Fibroblast of the aortic adventitia (primary cell): ENCODE measurements at regions not wholly inside any gene's neighbourhood (a gene's known extent, or its start where the extent isn't known, plus 50 kb on each side); places are given as distances from the start of the nearest gene placed in this dataset.

Source experiments
- DNase-seq: peaks from one replicate; pipeline ENCODE4 v3.0.0-alpha.2; 2010; ENCODE audit warnings: low read depth
- H3K4me3 ChIP-seq: 2 replicates; pipeline ENCODE4 v1.5.1; 2011; ENCODE audit warnings: low read depth, mild to moderate bottlenecking, control low read depth, low read length, moderate library complexity
- TF ChIP-seq, protein P1 (sequence below): IDR thresholded peaks from 2 replicates; pipeline ENCODE4 v1.5.1; 2011; ENCODE audit warnings: mild to moderate bottlenecking, low read length, control low read depth, inconsistent platforms; ENCODE audit not compliant: insufficient read depth

DNA sequence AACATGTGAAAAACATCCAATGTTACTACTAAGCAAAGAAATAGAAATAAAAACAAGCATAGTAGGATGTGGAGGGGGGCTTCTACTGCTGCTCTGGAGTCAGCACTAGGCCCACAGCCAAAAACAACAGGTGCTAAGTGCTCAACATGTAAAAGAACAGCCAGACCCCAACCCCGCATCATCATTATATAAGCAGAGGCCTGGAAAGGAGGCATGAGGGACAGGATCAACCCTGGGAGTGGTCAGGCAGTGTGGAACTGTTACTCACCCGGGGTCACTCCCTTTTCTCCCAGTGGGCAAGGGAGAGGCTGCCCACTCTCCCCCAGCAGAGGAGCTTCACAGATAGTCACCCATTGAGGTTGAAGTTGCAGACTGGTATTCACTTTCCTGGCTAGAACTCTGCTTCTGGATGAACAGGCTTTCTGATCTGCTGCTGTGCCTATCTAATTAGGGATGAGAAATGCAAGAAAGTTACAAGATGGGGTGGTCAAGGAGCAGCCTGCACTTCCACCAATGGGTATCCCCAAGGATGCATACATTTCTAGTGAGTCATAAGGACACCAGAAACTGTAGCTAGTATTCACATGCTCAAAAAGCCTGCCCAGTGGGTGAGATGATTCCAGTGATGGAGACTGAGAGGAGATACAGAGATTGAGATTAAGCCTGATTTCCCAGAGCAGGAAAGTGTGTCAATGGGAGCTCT is 480.1 kb upstream of the TCF4 start:
- TF ChIP-seq, protein P1, sequence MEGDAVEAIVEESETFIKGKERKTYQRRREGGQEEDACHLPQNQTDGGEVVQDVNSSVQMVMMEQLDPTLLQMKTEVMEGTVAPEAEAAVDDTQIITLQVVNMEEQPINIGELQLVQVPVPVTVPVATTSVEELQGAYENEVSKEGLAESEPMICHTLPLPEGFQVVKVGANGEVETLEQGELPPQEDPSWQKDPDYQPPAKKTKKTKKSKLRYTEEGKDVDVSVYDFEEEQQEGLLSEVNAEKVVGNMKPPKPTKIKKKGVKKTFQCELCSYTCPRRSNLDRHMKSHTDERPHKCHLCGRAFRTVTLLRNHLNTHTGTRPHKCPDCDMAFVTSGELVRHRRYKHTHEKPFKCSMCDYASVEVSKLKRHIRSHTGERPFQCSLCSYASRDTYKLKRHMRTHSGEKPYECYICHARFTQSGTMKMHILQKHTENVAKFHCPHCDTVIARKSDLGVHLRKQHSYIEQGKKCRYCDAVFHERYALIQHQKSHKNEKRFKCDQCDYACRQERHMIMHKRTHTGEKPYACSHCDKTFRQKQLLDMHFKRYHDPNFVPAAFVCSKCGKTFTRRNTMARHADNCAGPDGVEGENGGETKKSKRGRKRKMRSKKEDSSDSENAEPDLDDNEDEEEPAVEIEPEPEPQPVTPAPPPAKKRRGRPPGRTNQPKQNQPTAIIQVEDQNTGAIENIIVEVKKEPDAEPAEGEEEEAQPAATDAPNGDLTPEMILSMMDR: no peak
- peak; percentile 60 for DNase-seq
- no peak overlapping the region for H3K4me3 ChIP-seq

DNA sequence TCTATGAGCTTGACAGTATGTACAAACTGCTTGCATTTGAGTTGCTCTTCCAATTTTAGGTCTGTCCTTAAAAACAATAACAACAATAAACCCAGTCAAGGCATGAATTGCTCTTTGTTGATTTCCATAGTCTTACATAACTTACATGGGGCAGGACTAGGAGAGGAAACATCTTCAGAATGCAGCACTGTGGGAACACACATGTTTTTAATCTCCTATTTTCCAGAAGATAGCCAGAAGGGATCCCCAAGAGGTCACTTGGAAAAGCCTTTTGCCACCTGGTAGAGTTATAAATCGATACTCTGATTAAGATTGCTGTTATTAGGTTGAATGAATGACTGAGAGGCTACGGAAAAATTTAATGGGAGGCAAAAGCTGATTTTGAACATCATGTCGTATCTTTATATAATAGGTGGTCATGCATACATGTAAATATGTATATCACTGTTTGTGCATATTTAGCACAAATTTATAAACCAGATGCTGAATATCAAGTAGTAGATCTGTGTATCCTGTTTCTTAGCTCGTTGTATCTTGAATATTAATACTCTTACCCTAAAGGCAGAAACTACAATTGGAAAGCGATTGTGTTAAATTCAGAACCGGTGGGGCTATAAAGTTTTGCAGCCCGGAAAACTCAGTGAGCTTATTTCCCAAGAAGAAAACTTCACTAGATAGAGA is 479.4 kb upstream of the TCF4 start:
- TF ChIP-seq, protein P1: no peak
- H3K4me3 ChIP-seq: no peak overlapping the region
- no peak for DNase-seq

DNA sequence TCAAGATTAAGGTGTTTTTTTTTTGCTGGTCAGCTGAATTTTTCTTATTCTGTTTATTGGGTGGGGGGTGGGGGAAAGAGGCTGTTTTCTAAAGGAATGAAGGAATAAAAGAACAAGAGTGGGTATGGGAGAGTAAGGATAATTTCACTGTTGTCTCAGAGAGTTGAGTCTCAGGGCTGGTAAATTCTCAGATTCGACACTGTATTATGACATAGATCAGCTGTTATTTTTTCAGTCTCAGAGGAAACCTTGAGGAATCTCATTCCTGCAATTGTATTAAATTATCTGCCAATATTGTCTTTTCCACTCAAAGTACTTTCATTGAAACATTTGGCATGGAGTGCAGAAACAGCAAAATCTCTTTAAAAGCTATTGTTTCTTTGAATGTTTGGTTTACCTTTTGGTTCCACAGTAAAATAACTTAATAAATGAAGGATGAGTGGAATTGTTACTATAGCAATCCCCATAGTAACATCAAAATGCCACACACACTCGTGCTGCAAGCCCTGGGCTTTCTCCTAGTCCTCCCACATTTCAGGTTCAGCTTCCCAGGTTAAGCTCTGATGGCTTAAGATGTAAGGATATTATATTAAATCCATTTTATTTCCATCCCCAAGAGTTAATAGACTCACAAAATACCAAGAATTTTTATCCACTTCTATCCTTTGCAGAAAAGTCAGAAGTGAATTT is 478.7 kb upstream of the TCF4 start:
- no peak overlapping the region for H3K4me3 ChIP-seq
- DNase-seq: no peak
- TF ChIP-seq, protein P1: no peak

DNA sequence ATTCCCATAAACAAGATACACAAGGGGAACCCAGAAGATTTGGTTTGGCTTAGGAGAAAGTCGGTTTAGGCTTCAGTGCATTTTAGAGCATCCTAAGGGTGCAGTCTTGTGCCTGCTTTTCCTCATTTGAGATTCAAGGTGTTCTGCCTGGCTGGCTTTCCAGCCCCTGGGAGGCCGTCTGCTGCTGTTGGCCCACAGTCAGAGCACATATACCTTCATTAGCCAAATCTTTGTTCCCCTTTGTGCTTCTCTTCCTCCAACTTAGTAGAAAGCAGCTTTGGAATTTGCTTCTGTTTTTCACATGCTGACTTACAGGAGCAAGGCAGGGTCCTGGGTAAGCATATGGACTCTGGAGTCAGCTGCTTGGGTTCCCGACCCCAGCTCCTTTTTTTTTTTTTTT is 477.1 kb upstream of the TCF4 start:
- TF ChIP-seq, protein P1: no peak
- H3K4me3 ChIP-seq: no peak overlapping the region
- DNase-seq: no peak

DNA sequence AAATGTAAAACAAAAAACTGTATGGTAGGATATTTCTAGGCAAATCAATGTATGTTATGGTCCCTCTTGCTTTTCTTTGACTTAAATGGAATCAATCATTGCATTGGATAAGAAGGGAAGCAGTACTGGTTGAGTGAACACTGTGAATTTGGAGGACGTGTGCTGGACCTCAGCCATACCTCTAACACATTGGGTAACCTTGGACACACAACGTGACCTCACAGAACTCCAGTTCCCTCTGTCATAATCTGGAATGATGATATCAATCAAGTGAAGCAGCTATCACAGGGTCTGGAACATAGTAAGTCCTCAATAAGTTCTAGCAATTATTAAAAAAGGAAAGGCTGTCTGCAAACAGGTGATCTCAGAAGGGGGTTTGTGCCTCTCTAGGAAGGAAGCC is 474.9 kb upstream of the TCF4 start:
- TF ChIP-seq, protein P1: no peak
- H3K4me3 ChIP-seq: no peak overlapping the region
- no peak for DNase-seq

DNA sequence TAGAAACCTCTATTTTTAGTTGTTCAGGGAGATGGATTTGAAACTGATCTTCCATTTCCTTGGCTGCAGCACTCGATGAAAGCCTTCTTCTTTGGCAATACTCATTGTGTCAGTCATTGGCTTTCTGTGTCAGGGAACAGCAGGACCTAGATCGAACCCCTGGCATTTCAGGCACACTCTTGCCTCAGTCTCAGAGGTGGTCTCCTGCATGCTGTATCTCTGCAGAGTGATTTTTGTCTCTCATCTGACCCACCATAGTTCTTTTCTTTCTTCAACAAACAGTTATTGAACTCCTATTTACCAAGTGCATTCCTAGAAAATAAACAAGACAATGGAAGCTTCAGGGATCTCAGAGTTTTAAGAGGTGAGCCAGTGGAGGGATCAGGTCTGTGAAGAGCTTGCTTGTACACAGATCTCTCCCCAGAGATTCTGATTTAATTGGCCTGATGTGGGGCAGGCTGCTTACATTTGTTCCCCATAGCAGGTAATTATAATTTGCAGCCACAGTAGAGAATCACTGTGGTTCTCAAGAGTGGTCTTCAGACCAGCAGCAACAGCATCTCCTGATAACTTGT is 473.1 kb upstream of the TCF4 start:
- no peak for DNase-seq
- no peak overlapping the region for H3K4me3 ChIP-seq
- TF ChIP-seq, protein P1: no peak
